ENCODE measurements at regions not wholly inside any gene's neighbourhood (a gene's known extent, or its start where the extent isn't known, plus 50 kb on each side); places are given as distances from the start of the nearest gene placed in this dataset.

DNA sequence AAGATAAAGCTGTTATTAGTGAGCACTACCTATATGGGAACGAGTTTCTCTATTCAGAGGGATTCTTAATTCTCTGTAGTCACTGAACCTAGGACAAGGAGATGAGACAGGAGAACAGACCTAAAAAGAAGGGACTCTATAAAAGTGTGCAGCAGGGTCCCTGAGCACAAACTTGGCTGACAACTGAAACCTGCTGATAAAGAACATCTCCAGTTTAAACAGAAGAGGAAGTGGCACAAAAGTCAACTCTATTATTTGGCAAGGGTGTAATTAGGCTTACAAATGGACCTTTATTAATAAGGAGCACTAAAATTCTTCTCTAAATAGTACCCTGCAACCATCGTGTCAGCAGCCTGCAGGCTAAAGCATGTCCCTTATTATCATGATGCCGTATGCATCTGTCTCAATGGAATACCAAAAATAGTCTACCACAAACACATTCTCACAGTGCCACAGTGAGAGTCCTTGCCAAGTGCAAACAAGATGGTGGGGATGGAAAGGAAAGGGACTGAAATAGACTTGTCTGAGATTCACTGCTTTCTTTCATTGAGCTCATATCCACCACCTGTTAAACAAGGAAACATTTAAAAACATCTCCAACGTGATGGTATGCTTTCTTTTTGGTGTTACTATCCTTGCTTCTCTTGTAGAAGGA, 260.2 kb downstream of the INSIG2 start:
- Histone ChIP-seq H3K4me1 (replicated peaks in 1 of 2; ENCODE audit: control insufficient read depth in 2 of 2, insufficient read depth in 2 of 2, low read length in 2 of 2) (no peaks in the 10 kb centered on the region), H3K27ac (ENCODE audit: extremely low read depth, low read depth, low read length) (no peak overlapping the region), H2AFZ (ENCODE audit: low read depth, low read length) (no peak overlapping the region), H4K20me1 (replicated peaks; ENCODE audit: control insufficient read depth, insufficient read depth, low read length) (no peaks in the 10 kb centered on the region), H3K9ac (ENCODE audit: insufficient read depth in 1 of 2, low read depth in 2 of 2, low read length in 2 of 2) (no peak overlapping the region), H3K79me2 (ENCODE audit: control insufficient read depth, insufficient read depth, low read length) (no peaks in the 10 kb centered on the region), H3K27me3 (ENCODE audit: control insufficient read depth in 2 of 2, insufficient read depth in 2 of 2, low read length in 2 of 2) (no peaks in the 10 kb centered on the region), H3K4me3 (no peak overlapping the region), H3K4me2 (ENCODE audit: insufficient read depth, low read length) (no peak overlapping the region), H3K36me3 (ENCODE audit: control insufficient read depth, insufficient read depth, low read length) (no peaks in the 10 kb centered on the region), H3K9me3 (replicated peaks; ENCODE audit: control insufficient read depth, insufficient read depth, low read depth, low read length) (no peaks in the 10 kb centered on the region), H3K9me1 (ENCODE audit: control insufficient read depth, insufficient read depth, low read length) (no peaks in the 10 kb centered on the region)
- BruUV-seq (replicated peaks), result no TSS peak
- ChIA-PET POLR2A (no interaction called here), CTCF (ENCODE audit: low intra/inter-chr PET ratio) (no interaction called here)
- intact Hi-C loops (cut with micrococcal nuclease) (no loop called here), in situ Hi-C loops (cut with MboI) (no loop called here)
- FAIRE-seq, result no peak
- ATAC-seq, result no peak
- TF ChIP-seq FOXM1 (IDR thresholded peaks at IDR 0.05; ENCODE audit: low read depth) (no peak), FOXM1 (CRISPR knock-in tag; IDR thresholded peaks at IDR 0.05; ENCODE audit: low read depth) (no peak), SPI1 (IDR thresholded peaks at IDR 0.05; ENCODE audit: borderline replicate concordance, low read depth, low read length) (peak; percentile 17; the same call in 1 of the 2 replicates)
- 0% methylated on average over 4 of the region's 4 CpGs for WGBS (ENCODE audit: insufficient coverage, low coverage, missing lambda C conversion rate)
- DNase-seq (ENCODE audit: extremely low read depth in 1 of 4, low spot score in 3 of 4), result no peak

DNA sequence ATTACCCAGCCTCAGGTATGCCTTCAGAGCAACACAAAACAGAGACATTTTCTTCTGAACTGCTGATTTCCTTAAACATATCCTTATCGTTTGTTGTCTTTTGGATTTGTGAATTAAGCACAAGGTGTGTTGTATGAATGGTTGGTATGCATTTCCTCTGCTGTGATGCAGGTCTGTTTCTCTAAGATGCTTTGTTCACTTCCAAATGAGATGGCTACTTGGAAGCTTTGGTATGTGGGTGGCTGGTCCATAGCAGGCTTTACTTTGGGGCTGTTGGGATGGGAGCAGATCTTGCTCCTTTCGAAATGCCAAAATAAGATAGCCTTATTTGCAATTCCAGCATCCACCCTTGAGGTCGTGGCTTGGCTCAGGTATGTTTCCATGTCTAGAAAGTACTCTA, 257.2 kb downstream of the INSIG2 start:
- in situ Hi-C loops (cut with MboI), result no loop called here
- TF ChIP-seq TEAD4 (IDR thresholded peaks at IDR 0.05; ENCODE audit: low read length) (no peak), TEAD4 (CRISPR knock-in tag; IDR thresholded peaks at IDR 0.05; ENCODE audit: borderline replicate concordance) (no peak), ZNF282 (CRISPR knock-in tag; IDR thresholded peaks at IDR 0.05) (no peak), KLF6 (CRISPR knock-in tag; IDR thresholded peaks at IDR 0.05; ENCODE audit: borderline replicate concordance) (no peak), HCFC1 (IDR thresholded peaks at IDR 0.05; ENCODE audit: low read depth, low read length) (no peak), HNRNPL (IDR thresholded peaks at IDR 0.05; ENCODE audit: low read depth, low read length) (no peak), SIN3B (IDR thresholded peaks at IDR 0.05; ENCODE audit: low read depth) (no peak), ZBTB9 (CRISPR knock-in tag; IDR thresholded peaks at IDR 0.05) (no peak), RBM22 (IDR thresholded peaks at IDR 0.05; ENCODE audit: low read depth, low read length, poor library complexity, severe bottlenecking) (no peak), CTCF (IDR thresholded peaks at IDR 0.05 in 2 of 3, conservative IDR thresholded peaks at IDR 0.05 in 1 of 3; ENCODE audit: insufficient read depth in 2 of 3, low read depth in 1 of 3, low read length in 3 of 3) (no peak), NR3C1 (CRISPR knock-in tag; IDR thresholded peaks at IDR 0.05) (no peak)

More for the DNA sequence above, 257.2 kb downstream of the INSIG2 start:
- Histone ChIP-seq H3K27me3 (ENCODE audit: control insufficient read depth in 2 of 2, insufficient read depth in 2 of 2, low read length in 2 of 2) (no peaks in the 10 kb centered on the region), H2AFZ (ENCODE audit: low read depth, low read length) (no peak overlapping the region), H3K9ac (ENCODE audit: insufficient read depth in 1 of 2, low read depth in 2 of 2, low read length in 2 of 2) (no peak overlapping the region), H3K4me1 (replicated peaks in 1 of 2; ENCODE audit: control insufficient read depth in 2 of 2, insufficient read depth in 2 of 2, low read length in 2 of 2) (no peaks in the 10 kb centered on the region), H3K4me2 (ENCODE audit: insufficient read depth, low read length) (no peak overlapping the region), H3K79me2 (ENCODE audit: control insufficient read depth, insufficient read depth, low read length) (no peaks in the 10 kb centered on the region), H3K9me1 (ENCODE audit: control insufficient read depth, insufficient read depth, low read length) (no peaks in the 10 kb centered on the region), H3K36me3 (ENCODE audit: control insufficient read depth, insufficient read depth, low read length) (no peaks in the 10 kb centered on the region), H4K20me1 (replicated peaks; ENCODE audit: control insufficient read depth, insufficient read depth, low read length) (no peaks in the 10 kb centered on the region), H3K9me3 (replicated peaks; ENCODE audit: control insufficient read depth, insufficient read depth, low read depth, low read length) (no peaks in the 10 kb centered on the region), H3K4me3 (no peak overlapping the region), H3K27ac (ENCODE audit: extremely low read depth, low read depth, low read length) (no peak overlapping the region)
- ChIA-PET CTCF (ENCODE audit: low intra/inter-chr PET ratio) (no interaction called here), POLR2A (no interaction called here)
- BruUV-seq (replicated peaks), result no TSS peak
- 0% methylated on average over 3 of the region's 3 CpGs for WGBS (ENCODE audit: insufficient coverage, low coverage, missing lambda C conversion rate)
- FAIRE-seq (no peak), ATAC-seq (no peak), DNase-seq (ENCODE audit: extremely low read depth in 1 of 4, low spot score in 3 of 4) (no peak)
- intact Hi-C loops (cut with micrococcal nuclease), result no loop called here

Measured in K562 (cell line).